ENCODE measurements at regions not wholly inside any gene's neighbourhood (a gene's known extent, or its start where the extent isn't known, plus 50 kb on each side); places are given as distances from the start of the nearest gene placed in this dataset.

DNA sequence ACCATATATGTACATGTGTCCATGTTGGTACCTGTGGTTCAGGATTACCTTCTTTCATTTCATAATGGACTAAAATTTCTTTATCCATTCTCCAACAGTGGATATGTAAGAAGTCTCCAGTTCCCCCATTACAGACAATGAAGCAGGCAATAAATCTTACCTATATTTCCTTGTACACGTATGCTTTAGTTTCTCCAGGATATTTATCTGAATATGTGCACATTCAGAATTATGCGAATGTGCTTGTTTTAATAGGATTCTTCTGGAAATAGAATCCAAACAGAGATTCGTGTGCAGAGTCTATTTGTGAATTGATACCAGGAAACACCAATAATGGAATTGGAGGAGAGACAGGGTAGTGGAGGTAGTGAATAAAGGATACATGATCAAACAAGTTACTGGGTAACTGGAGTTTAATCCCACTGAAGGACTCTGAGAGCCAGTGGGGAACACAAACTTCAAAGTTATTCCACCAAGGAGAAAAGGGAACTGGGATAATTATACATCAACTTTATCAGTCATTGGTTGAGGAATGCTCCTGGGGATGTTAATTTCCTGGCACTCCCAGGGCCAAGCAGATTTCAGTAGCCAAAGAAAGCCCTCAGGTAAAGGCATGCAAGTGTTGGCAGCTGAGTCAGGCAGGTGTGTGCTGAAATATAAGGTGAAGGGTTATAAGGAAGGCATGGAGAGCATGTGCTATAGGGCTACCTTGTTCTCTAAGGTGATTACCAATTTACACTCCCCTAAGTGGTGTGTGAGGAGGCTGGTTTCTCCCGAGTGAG, 374.9 kb upstream of the PBX1 start:
- DNase-seq = no peak

DNA sequence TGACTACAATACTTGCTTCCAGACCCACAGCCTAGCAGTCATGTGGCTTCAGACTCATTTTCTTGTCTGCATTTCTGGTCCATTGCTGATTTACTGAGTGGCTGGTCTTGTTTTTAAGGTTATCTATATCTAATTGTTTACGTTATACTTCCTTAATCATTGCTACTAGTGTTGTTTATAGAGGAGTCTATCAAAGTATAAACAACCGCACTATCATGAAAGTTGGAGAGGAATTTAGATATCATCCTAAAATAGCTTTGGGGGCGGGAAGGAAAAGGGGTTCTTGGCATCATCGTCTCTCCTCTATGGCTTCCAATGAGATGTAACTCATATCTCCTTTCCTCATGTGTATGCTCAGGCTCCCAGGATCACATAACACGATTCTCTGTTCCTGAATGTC, 372.1 kb upstream of the PBX1 start:
- DNase-seq = no peak

DNA sequence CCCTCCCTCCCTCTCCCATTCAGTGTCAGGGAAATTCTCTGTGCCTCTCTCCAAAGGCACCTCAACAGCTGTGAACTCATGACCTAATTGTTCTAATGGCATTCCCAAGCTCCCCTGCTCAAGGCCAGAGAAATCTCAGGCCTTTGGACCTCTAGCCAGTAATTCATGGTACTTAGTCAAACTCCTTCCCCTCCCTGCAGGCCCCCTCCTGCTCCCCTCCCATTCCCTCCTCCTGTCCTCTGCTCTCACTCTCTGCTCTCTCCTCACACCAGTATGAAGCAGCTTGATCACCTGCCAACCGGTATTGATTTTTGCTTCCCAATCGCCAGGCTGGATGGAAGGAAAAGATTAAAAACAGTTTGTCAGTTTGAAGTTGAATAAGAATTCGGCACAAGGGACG, 370.5 kb upstream of the PBX1 start:
- no peak for DNase-seq

DNA sequence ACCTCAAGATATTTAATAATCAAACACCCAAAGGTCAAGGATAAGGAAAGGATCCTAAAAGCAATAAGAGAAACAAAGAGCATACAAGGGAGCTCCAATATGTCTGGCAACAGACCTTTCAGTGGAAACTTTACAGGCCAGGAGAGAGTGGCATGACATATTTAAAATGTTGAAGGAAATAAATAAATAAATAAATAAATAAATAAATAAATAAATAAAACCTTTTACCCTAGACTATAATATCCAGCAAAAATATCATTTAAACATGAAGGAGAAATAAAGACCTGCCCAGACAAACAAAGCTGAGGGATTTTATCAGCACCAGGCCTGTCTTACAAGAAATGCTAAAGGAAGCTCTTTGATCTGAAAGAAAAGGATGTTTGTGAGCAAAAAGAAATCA, 367.8 kb upstream of the PBX1 start:
- DNase-seq = no peak

DNA sequence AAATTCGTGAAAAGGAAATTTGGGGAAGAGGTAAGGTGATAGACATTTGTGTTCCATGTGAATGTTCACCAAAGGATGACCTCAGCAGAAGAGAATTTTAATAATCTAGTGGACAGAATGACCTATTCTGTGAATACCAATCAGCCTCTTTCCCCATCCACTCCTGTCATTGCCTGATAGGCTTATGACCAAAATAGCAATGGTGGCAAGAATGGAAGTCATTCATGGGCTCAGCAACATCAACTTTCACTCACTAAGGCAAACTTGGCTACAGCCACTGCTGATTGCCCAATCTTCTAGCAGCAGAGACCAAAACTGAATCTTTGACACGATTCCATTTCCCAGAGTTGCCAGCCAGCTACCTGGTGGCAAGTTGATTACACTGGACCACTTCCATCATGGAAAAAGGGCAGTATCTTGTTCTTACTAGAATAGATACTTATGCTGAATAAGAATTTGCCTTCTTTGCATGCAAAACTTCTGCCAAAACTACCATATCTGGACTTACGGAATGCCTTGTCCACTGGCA, 348.7 kb upstream of the PBX1 start:
- no peak for DNase-seq

DNA sequence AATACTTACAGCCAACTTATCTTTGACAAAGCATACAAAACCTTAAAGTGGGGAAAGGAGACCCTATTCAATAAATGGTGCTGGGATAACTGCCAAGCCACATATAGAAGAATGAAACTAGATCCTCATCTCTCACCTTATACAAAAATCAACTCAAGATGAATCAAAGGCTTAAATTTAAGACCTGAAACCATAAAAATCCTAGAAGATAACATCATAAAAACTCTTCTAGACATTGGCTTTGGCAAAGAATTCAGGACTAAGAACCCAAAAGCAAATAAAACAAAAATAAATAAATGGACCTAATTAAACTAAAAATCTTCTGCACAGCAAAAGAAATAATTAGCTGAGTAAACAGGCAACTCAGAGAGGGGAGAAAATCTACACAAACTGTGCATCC, 335.6 kb upstream of the PBX1 start:
- no peak for DNase-seq

DNA sequence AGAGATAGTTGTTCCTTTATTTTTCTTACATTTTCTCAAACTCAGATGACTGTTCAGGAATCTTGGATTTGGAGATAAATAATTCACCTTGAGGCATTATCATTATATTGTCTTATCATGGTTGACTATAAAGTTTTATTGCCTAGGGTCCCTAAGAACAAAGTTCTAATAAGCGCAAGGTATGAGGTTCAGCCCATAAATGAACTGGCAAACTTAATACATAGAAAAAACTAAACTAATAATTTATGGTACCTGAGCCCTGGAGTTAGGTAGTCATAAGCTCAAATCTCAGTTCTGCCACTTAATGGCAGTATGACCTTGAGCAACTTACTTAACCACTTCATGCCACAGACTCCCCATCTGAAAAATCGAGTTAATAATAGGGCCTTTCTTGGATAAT, 334.0 kb upstream of the PBX1 start:
- no peak for DNase-seq

DNA sequence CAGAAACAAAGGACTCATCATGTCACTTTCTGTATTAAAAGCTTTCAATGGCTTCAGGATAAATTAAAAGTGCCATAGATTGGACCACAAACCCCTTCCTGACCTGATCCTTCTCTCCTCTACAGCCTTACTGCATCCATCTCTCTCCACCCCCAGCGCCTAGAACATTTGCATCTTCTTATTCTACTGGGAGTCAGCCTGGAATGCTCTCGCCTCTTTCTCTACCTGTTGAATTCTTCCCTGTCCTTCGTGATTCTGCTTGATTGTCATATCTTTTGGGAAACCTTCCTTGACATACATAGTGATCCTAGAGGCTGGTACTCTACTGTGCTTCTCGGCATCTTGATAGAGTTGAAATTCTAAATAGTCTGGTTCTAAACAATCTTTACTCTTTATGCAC, 332.0 kb upstream of the PBX1 start:
- no peak for DNase-seq

DNA sequence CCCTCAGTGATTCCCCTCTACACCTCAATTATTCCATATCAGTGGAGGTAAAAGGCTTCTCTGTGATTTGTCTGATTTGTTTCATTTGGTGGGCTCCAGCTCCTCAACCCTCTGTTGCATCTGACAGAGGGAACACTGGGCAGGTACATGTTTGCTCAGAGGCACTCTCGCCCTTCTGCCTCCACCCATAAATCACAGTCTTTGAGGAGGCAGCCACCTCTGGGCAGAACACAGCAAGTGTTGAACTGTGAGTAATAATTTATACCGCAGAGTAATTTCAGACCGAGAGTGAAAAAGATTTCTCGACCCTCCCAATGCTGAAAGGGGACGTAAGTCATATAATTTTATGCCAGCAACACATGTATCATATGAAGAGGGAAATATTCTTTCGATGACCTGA, 330.1 kb upstream of the PBX1 start:
- DNase-seq = no peak

DNA sequence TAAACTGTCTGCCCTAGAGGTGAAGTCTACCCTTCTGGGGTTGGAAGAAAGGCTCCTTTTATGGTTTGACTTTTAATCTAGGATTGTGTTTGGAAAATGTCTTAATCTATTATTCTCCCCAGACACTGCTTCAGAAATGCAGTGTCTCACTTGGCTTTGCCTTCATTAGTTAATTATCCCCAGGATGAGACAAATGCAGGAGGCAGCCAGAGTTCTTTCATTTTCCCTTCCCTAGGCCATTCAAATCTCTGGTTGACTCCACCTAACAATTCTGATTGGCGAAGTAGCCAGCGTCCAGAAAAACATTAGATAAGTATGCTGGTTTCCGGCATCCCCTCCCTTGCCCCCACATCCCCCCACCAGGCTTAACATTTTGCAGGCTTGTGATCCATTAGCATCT, 325.8 kb upstream of the PBX1 start:
- no peak for DNase-seq

DNA sequence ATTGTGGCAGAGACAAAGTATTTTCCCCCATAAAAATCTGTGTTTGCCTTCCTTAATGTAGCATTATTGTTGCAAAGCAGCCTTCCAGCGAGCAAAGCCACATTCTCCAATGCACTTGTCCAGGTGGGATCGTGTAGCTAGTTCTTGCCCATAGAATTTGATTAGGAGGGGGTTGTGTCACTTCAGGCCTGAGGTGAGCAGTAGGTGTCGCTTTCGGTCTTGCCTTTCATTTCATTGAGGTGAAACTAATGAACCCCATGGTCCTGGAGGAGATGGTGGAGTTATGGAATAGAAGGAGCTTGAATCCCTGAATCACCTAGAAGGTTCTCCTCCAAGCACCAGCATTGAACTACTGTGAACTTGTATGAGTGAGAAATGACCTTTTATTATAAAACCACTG, 318.9 kb upstream of the PBX1 start:
- DNase-seq = no peak

DNA sequence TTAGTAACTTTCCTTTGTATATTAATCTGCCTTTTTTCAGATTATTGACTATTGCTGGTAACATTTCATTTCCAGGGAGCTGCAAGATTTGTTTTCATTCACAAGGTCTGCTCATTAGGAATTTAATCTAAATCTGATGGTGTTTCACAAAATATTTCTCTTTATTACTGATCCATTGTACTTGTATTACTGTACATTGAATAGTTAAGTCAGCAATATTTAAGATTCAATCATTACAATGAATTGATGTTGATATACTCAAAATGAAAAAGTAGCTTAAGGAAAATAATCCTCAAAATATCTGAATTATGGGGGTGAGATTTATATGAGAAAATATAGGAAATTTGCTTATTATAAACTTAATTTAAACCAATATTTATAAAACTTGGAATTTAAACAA, 308.6 kb upstream of the PBX1 start:
- DNase-seq = no peak

DNA sequence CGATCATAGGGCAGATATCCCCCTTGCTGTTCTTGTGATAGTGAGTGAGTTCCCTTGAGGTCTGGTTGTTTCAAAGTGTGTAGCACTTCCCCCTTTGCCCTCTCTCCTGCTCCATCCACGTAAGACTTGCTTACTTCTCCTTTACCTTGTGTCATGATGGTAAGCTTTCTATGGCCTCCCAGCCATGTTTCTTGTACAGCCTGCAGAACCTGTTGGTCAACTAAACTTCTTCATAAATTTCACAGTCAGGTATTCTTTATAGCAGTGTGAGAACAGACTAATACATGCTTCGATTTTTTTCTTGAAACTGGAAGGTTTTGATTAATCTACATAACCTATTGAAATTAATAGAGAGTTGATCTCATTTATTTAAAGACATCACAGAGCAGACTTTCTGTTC, 302.5 kb upstream of the PBX1 start:
- no peak for DNase-seq

DNA sequence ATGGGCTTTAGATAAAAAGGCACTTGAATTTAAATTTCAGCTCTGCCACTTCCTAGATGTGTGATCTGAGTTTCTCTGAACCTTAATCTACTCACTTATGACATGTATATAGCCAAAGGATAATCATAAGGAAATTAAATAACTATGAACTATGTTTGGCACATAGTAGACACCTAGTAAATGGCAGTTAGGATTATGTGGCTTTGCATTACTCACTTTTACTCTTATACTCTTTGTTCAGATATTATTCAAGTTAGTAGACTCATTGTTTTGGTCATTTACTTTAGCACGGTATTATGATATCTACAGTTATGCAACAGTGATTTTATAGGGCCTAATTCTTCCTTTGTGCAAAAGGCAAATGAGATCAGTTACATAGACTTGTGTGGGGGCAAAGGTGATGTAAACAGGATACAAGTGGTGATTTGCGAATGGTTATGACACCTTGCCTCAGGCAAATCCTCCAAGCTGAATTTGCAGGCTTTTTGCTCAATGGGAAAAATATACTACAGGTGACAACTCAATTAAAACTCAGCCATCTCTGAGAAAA, 297.2 kb upstream of the PBX1 start:
- no peak for DNase-seq

DNA sequence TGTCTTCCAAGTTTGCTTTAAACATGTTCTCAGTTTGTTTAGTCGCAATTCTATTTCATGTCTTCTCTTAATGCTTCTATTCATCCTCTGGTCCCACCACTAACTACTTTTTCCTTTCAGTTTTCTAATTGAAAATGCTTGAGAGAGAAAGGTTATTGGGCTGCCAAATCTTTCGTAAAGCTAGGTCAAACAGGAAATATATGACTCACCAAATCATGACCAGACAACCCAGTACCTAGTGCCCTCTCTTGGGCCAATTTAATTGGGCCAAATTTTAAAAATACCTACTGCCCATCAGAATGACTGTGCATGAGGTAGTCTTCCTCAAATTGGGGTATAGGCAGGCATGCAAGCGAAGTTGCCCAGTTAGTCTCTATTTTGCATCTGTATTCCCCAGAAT, 295.4 kb upstream of the PBX1 start:
- no peak for DNase-seq

DNA sequence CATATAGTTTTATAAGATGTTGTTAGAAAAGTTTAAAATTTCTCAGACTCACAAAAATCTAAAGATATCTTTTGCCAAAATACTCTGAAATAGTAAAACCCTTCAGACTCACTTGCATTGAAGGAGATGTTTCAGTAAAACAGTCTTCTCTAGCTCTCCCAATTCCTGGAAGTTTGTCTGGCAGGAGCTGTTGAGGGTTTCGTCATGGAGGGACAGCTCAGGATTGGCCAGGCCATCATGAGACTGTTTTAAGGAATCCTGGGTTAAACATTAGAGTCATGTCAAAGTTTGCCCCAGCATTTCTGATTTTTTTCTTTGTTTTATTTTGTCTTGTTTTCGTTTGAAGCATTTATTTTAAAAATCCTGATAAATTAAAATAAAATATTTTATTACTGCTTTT, 293.8 kb upstream of the PBX1 start:
- no peak for DNase-seq

DNA sequence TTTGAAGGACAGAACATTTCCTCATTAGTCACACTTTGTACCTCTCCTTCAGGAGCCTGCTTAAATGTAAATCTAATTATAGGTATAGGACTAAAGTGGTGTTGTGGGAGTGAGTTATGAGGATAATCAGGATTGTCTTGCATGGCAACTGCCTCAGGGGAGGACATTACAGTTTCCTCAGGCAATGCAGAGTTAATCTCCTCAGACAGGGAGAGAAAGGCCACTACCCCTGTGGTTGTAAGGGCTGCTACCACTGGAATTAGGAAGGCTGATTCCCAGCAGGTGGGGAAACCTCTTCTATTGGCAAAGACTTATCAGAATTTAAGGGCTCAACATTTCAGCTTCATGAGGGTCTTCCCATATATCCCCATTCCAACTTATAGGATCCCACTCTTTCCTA, 286.8 kb upstream of the PBX1 start:
- DNase-seq = no peak

DNA sequence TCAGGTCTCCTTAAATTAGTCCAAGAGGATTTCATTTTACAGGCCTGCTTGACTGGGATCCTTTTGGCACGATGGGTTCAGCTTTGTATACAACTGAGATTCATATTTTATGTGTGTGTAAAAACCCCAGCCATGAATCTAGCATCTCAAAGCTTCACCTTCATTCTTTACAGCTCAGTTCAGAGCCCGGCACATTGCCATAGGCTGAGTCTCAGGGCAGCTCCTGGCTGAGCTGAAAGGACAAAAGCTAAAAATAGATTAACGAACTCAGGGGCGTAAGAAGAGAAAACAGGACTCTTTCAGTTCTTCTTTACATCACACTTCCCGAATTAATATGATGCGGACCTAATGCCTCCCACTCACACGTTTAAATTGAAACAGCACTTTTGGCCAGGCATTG, 262.8 kb upstream of the PBX1 start:
- no peak for DNase-seq

DNA sequence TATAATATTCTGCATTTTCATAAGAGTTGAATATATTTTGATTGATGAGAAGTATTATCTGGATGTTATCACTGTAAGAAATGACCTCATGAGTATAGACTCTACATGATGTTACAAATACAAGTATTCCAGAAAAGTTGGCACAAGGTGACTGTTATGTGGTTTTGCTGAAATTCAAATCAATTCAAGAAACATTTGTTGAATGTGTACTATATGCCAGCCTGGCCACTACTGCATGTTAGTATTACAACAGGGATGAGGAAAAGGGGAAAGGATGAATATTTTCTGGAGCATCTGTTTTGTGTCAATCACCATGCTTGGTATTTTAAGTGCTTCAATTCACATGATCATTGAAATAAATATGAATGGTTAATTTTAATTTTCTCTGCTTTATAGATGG, 250.9 kb upstream of the PBX1 start:
- DNase-seq = no peak

DNA sequence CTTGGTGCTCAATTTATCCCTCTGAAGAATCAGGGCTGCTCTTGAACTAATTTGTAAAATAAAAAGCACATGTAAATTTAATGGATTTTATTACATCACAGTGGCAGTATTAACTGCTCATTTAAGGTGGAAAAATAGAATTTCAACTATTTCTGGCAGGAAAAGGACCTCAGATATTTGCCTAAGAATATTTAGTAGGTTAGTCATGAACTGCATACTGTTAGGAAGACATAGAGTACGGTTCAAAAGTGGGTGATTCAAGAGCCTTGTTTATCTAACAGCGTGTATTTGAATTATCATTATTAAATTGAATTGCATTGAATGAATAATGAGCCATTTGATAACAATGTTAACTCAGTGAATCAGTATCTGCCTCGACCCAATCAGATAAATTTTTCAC, 248.8 kb upstream of the PBX1 start:
- no peak for DNase-seq

DNA sequence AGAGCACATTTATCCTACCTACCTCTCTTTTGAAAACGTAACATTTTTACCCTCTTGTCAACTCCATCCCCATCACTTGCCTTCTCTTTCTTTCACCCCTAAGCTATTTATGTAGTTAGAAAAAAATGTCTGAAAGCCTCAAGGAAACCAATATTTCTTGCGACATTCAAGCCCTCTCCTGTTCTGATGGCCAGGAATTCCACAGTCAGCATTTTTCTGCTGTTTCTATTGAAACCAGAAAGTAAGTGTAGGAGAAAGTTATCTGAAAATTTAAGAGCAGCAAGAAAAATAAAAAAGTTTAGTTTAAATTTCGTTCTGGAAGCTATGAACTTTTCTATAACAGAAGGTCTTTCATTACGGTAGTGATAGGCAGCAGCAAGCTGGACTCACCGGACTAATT, 247.6 kb upstream of the PBX1 start:
- no peak for DNase-seq

DNA sequence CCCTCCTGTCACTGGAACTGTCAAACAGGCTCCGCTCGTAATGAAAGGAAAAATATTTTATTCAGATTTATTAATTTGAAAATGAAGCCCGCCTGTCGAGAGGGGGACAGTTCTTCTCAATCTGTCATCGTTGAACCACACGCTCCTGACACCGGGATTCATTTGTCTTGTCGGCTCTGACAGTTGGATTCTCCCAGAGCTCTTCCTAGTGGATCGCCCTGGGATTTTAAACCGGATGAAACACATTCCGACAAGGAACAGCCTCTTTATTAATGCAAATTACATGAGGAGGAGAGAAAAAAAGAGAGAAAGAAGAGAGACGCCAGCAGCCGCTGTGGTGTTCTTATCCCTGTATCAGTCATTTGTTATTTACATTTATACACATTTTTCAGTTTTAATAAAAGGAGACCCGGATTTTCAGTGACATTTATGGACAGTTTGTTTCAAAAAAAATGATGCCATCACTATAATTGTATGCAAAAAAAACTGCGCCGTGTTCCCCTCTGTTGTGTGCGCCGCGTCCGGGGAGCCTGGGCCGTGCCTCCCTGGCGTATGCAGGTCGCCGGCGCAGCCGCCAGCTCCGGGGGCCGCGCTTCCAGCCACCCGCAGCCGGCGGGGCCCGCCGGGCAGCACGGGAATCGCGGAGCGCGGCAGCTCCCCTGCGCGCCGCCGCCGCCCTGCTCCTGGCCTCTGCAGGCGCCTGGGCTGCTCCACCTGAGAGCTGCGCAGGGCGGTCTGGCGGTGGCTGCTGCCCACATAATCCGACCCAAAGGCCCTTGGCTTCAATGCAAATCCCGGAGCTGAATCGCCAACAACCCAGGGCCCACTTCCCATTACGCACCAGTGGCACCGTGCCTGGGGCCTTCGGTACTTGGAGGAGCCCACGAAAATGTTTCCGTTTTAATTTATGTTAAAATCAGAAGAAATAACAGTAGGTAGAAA, 237.9 kb upstream of the PBX1 start:
- no peak for DNase-seq

DNA sequence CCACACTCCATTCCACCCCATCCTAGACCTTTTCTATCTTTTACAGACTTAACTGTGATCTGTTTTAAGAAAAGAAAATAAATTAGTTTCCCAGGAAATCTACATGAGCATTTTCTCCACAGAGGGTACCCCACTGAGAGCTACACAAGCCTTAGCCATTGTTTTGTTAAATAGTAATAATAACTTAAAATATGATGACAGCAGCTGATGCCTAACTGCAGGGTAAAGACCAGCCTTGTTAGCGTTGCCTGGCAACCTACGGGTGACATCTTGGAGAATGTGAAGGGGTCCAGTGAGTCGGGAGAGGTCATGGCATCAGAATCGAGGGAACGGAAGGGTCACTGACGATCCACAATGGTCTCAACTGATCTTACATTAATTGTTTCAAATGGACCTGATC, 233.2 kb upstream of the PBX1 start:
- no peak for DNase-seq

DNA sequence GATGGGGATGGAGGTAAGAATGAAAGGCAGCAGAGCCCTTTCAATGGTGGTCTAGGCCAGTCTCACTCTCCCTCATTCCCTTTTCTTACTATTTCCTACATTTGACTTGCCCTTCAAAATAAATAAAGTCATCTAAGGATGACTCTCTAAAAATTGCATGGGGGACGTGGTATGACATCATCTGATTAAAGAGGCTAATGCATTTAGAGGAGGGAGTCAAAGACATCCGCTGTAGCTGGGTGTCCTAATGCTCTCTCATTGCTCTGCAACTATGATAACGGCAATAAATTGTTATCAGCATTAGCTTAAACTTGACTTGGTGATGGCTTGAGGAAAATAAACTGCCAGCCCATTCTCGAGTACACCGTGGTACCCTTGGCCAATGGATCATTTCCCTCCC, 225.6 kb upstream of the PBX1 start:
- no peak for DNase-seq

Data from T-helper 1 cell (primary cell).